Lung (tissue), 11 donors: ENCODE measurements at regions not wholly inside any gene's neighbourhood (a gene's known extent, or its start where the extent isn't known, plus 50 kb on each side); places are given as distances from the start of the nearest gene placed in this dataset.
A peak's percentile ranks its signal among the peaks of the same experiment; 100 is the strongest.

Source experiments
- ATAC-seq: fragments of 200-7000 bp; cut with Tn5 transposase; one replicate; pipeline ENCODE4 v1.9.1; 2020; ENCODE audit warnings: moderate number of reproducible peaks; ENCODE audit not compliant: insufficient read depth, low FRiP score
- DNase-seq, 3 donors: peaks; one replicate each; pipeline ENCODE4 v3.0.0-alpha.2; 2013 to 2017
- H3K27ac ChIP-seq, 2 donors: one replicate each; pipeline ENCODE4 v1.5.1; 2013; ENCODE audit warnings: mild to moderate bottlenecking in 2 of 2, moderate library complexity in 2 of 2, control low read depth in 1 of 2, inconsistent platforms in 1 of 2, low read depth in 1 of 2, low read length in 1 of 2
- H3K27me3 ChIP-seq, 3 donors: one replicate each; pipeline ENCODE4 v1.5.1; 2013; ENCODE audit warnings: low read length in 2 of 3; ENCODE audit not compliant: control insufficient read depth in 3 of 3, insufficient read depth in 3 of 3
- H3K36me3 ChIP-seq, 4 donors: one replicate each; pipeline ENCODE4 v1.5.1; 2013; ENCODE audit warnings: low read length in 4 of 4, mild to moderate bottlenecking in 1 of 4, moderate library complexity in 1 of 4; ENCODE audit not compliant: control insufficient read depth in 4 of 4, insufficient read depth in 4 of 4
- H3K4me1 ChIP-seq, 5 donors: one replicate each; pipeline ENCODE4 v1.5.1; 2013; ENCODE audit warnings: low read length in 5 of 5, mild to moderate bottlenecking in 2 of 5, moderate library complexity in 1 of 5; ENCODE audit not compliant: control insufficient read depth in 5 of 5, insufficient read depth in 5 of 5
- H3K4me3 ChIP-seq: one replicate; pipeline ENCODE4 v1.5.1; 2013; ENCODE audit warnings: mild to moderate bottlenecking, control low read depth, moderate library complexity
- H3K9ac ChIP-seq, 2 donors: one replicate each; pipeline ENCODE4 v1.5.1; 2013; ENCODE audit warnings: low read length in 2 of 2, control low read depth in 1 of 2; ENCODE audit not compliant: insufficient read depth in 1 of 2
- H3K9me3 ChIP-seq, 4 donors: one replicate each; pipeline ENCODE4 v1.5.1; 2013; ENCODE audit warnings: low read length in 3 of 4, mild to moderate bottlenecking in 1 of 4, moderate library complexity in 1 of 4; ENCODE audit not compliant: control insufficient read depth in 4 of 4, insufficient read depth in 3 of 4
- CTCF ChIP-seq: IDR thresholded peaks from 2 replicates; pipeline ENCODE4 v1.5.1; 2012; ENCODE audit warnings: mild to moderate bottlenecking; ENCODE audit errors: control extremely low read depth, extremely low read depth
- WGBS, 2 donors: extraction: QIAGEN DNeasy Blood & Tissue Kit; methylation state at CpG; one replicate each; pipeline ENCODE4 v1.1.7; 2013; 5-methylcytosine and 5-hydroxymethylcytosine counted together
- donor health status: control.
- donor health status: control.
- donor health status: Bipolar disorder and iron deficiency.
- donor health status: healthy.
- donor health status: DM: yes; HTN: yes; CAD: no.

DNA sequence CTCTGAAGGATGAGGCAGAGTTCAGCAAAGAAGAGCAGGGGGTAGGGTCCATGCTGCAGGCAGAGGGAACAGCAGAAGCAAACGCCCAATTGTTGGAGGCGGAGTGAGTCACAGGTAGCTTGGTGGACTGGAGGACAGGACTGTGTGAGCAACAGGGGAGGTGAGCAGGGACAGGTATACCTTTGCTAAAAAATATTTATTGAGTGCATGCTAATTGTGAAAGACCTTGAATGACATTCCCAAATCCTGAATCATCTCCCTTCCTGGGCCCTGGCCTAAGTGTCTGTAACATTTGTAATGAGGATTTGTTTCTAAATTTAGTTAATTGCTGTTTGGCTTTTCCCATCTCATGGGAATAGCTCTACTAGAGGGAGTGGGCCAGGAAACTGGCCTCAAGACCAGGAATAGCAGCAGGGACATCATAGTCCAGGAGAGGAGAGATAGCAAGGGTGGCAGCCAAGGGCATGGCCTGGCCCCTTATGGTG is 123.7 kb downstream of the FOXD2 start:
- ATAC-seq (peak; percentile 31), DNase-seq (no peak)
- Histone ChIP-seq H3K9ac (no peak overlapping the region), H3K27ac (no peak overlapping the region), H3K9me3 (peaks cover 0 to 4% (median 0%) of the 10 kb centered on the region in 4 donors), H3K36me3 (no peaks in the 10 kb centered on the region), H3K27me3 (no peaks in the 10 kb centered on the region), H3K4me3 (no peak overlapping the region), H3K4me1 (peaks cover 0 to 36% (median 19%) of the 10 kb centered on the region in 5 donors)
- TF ChIP-seq CTCF: no peak
- WGBS, 2 donors: 83 to 91% methylated on average over 2 of the region's 2 CpGs

DNA sequence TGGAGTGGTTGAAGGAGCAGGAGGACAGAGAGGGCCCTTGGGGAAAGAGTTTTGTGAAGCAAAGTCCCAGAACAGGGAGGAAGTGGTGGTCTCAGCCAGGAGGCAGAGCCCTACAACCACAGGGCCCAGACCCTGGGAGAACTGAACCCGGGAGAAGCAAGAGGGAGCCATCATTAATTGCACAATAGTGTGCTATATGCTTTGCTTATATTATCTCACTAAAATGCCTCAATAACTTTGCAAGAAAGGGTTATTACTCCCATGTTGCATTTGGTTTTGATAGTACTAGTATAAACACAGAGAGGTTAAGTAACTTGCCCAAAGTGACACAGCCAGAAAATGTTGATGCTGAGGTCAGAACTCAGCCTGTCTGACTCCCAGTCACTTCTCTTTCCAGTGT is 124.3 kb downstream of the FOXD2 start:
- Histone ChIP-seq H3K27ac (no peak overlapping the region), H3K36me3 (no peaks in the 10 kb centered on the region), H3K9me3 (peaks cover 0 to 4% (median 0%) of the 10 kb centered on the region in 4 donors), H3K4me3 (no peak overlapping the region), H3K27me3 (no peaks in the 10 kb centered on the region), H3K4me1 (peaks cover 0 to 35% (median 19%) of the 10 kb centered on the region in 5 donors), H3K9ac (no peak overlapping the region)
- no peak for ATAC-seq
- no peak for TF ChIP-seq CTCF
- DNase-seq: no peak
- WGBS, 2 donors: 76 to 79% methylated on average over 1 of the region's 1 CpG

GRCh38 chr1:47562799-47563198 is 125.0 kb downstream of the FOXD2 start:
- Histone ChIP-seq H3K27me3 (no peaks in the 10 kb centered on the region), H3K4me3 (no peak overlapping the region), H3K9me3 (peaks cover 0 to 4% (median 0%) of the 10 kb centered on the region in 4 donors), H3K36me3 (no peaks in the 10 kb centered on the region), H3K4me1 (peaks cover 0 to 35% (median 19%) of the 10 kb centered on the region in 5 donors), H3K9ac (no peak overlapping the region), H3K27ac (no peak overlapping the region)
- ATAC-seq (no peak), DNase-seq (no peak)
- no peak for TF ChIP-seq CTCF
- WGBS, 2 donors: 96 to 99% methylated on average over 1 of the region's 1 CpG

DNA sequence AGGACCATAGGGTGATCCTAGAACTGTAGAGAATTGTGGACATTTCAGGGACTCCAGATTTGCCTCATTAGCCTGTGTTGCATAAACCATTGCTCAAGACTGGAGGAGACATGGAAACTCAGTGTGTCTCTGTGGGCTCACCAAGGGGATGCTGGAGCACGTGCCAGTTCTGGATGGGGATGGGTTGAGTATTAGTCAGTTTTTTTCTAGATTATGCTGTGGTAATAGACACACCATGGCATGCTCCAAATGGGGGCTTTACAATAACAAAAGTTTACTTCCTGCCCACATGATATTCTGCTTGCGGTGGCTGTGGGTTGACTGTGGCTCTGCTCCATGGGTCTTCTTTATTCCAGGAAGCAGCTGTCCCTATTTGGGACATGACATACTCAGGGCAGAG is 125.4 kb downstream of the FOXD2 start:
- peaks cover 0 to 33% (median 19%) of the 10 kb centered on the region in 5 donors for H3K4me1 ChIP-seq
- no peaks in the 10 kb centered on the region for H3K27me3 ChIP-seq
- H3K27ac ChIP-seq: no peak overlapping the region
- no peaks in the 10 kb centered on the region for H3K36me3 ChIP-seq
- no peak for DNase-seq
- H3K4me3 ChIP-seq: no peak overlapping the region
- H3K9ac ChIP-seq: no peak overlapping the region
- ATAC-seq: no peak
- WGBS, 2 donors: 45 to 56% methylated on average over 2 of the region's 2 CpGs
- H3K9me3 ChIP-seq: peaks cover 0 to 3% (median 0%) of the 10 kb centered on the region in 4 donors
- TF ChIP-seq CTCF: no peak
